Caco-2 (cell line): ENCODE measurements at regions not wholly inside any gene's neighbourhood (a gene's known extent, or its start where the extent isn't known, plus 50 kb on each side); places are given as distances from the start of the nearest gene placed in this dataset.

ENCODE experiments used
- BruUV-seq: library from RNA; stranded (reverse); fragments of 400-500 nt; replicated peaks from 2 replicates; lab custom pipeline; 2021; lab: Mats Ljungman, UMichigan
- CTCF ChIA-PET: fragments of 300-600 bp; sonication (Branson Sonifier 250); formaldehyde crosslinking; loops from one replicate; lab custom pipeline; 2022; ENCODE audit warnings: antibody characterized with exemption; lab: Charles Lee
- POLR2A ChIA-PET: fragments of 300-600 bp; sonication (Branson Sonifier 250); formaldehyde crosslinking; loops from one replicate; lab custom pipeline; 2022; ENCODE audit warnings: antibody characterized with exemption; lab: Charles Lee
- DNase-seq, 2 experiments: peaks; one replicate each; pipeline versions ENCODE4 v3.0.0 to v3.0.0-alpha.2; 2020 to 2022
- H3K27me3 ChIP-seq: replicated peaks from 2 replicates; pipeline ENCODE4 v1.6.0; 2011; ENCODE audit warnings: low read length; ENCODE audit not compliant: control insufficient read depth, insufficient read depth
- H3K36me3 ChIP-seq: 2 replicates; pipeline ENCODE4 v1.5.1; 2011; ENCODE audit warnings: low read length; ENCODE audit not compliant: control insufficient read depth, insufficient read depth
- H3K4me1 ChIP-seq: fragments of 250-450 bp; sonication (Bioruptor Pico); 2 replicates; pipeline ENCODE4 v1.5.1; 2020; ENCODE audit warnings: mild to moderate bottlenecking
- H3K4me3 ChIP-seq: 2 replicates; pipeline ENCODE4 v1.5.1; 2011; ENCODE audit warnings: low read depth, mild to moderate bottlenecking, control low read depth, low read length
- H3K9me3 ChIP-seq: fragments of 250-450 bp; sonication (Bioruptor Pico); 2 replicates; pipeline ENCODE4 v1.5.1; 2020; ENCODE audit warnings: mild to moderate bottlenecking, moderate library complexity
- H3K27ac Mint-ChIP-seq: one replicate; pipeline ENCODE4 v1.8.0; 2022; ENCODE audit warnings: mixed read lengths; ENCODE audit not compliant: unreplicated experiment
- H3K27me3 Mint-ChIP-seq: one replicate; pipeline ENCODE4 v1.8.0; 2022; ENCODE audit warnings: mixed read lengths; ENCODE audit not compliant: insufficient read depth, unreplicated experiment
- H3K36me3 Mint-ChIP-seq: one replicate; pipeline ENCODE4 v1.8.0; 2022; ENCODE audit warnings: mild to moderate bottlenecking, mixed read lengths; ENCODE audit not compliant: insufficient read depth, unreplicated experiment
- H3K4me1 Mint-ChIP-seq: one replicate; pipeline ENCODE4 v1.8.0; 2022; ENCODE audit warnings: low read depth, mixed read lengths; ENCODE audit not compliant: unreplicated experiment
- H3K4me3 Mint-ChIP-seq: one replicate; pipeline ENCODE4 v1.8.0; 2022; ENCODE audit warnings: mild to moderate bottlenecking, moderate library complexity, mixed read lengths; ENCODE audit not compliant: unreplicated experiment
- H3K9me3 Mint-ChIP-seq: one replicate; pipeline ENCODE4 v1.8.0; 2022; ENCODE audit warnings: mixed read lengths; ENCODE audit not compliant: unreplicated experiment
- intact Hi-C: fragments of 100-400 bp; cut with micrococcal nuclease; formaldehyde crosslinking; loops from one replicate; pipeline ENCODE4 v1.10.0; 2022; ENCODE audit not compliant: unreplicated experiment
- TF ChIP-seq, protein P1 (sequence below), 2 experiments: fragments of 200-600 bp in 1 of 2; IDR thresholded peaks; 1 replicate in 1 of 2; 2 replicates in 1 of 2; pipeline versions ENCODE4 v1.5.1 to v1.8.0; 2011 to 2022; ENCODE audit warnings: antibody characterized with exemption in 1 of 2, control low read depth in 1 of 2, inconsistent platforms in 1 of 2, low read depth in 1 of 2, low read length in 1 of 2, mild to moderate bottlenecking in 1 of 2, moderate library complexity in 1 of 2; ENCODE audit not compliant: insufficient read depth in 1 of 2, severe bottlenecking in 1 of 2, unreplicated experiment in 1 of 2

DNA sequence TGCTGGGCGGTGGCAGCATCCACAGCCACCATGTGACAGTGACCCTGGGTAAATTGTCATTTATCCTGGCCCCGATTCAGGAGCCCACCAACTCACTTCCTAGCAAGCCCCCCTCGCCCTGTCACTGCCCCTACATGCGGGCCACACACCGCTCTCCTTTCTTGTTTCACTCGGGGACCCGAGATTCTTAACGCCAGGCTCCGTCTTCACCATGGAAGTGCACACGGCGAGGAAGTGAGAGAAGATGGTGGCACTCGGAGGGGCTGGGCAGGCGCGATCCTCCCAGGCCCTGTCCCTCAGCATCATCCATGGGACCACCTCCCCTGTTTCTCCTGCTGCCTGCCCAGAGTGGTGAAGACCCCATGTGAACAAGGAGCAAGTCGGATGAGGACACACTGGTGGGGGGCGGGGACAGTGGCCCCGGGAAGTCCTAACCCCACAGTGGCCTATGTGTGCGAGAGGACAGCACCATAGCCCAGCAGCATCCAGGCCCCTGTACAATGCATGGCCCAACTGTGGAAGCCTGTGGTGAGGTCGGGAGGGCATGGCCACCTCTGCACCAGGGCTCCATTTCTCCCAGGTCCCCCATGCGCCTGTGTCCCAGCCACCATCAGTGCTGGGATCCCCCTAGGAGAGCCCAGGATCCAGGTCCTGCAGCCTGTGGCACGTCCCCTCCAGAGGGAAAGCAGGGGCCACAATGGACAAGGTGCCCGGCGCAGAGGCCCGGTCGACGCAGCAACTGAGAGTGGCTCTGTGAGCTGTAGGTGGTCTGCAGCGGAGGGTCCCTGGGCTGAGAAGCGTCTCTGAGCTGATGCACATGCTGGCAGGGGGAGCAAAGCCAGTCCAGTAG, 262.8 kb downstream of the BRD1 start:
- H3K27me3 ChIP-seq: no peaks in the 10 kb centered on the region
- Mint-ChIP-seq H3K36me3 (no peaks in the 10 kb centered on the region), H3K4me1 (no peaks in the 10 kb centered on the region), H3K27me3 (peaks cover 8% of the 10 kb centered on the region), H3K27ac (no peak overlapping the region), H3K9me3 (no peaks in the 10 kb centered on the region), H3K4me3 (no peak overlapping the region)
- H3K36me3 ChIP-seq: no peaks in the 10 kb centered on the region
- BruUV-seq: no TSS peak
- ChIA-PET CTCF (no interaction called here), POLR2A (no interaction called here)
- intact Hi-C loops: no loop called here
- peak in 1 of 2 experiments; percentile 7 for DNase-seq
- no peaks in the 10 kb centered on the region for H3K4me1 ChIP-seq
- H3K9me3 ChIP-seq: no peaks in the 10 kb centered on the region
- TF ChIP-seq, protein P1, sequence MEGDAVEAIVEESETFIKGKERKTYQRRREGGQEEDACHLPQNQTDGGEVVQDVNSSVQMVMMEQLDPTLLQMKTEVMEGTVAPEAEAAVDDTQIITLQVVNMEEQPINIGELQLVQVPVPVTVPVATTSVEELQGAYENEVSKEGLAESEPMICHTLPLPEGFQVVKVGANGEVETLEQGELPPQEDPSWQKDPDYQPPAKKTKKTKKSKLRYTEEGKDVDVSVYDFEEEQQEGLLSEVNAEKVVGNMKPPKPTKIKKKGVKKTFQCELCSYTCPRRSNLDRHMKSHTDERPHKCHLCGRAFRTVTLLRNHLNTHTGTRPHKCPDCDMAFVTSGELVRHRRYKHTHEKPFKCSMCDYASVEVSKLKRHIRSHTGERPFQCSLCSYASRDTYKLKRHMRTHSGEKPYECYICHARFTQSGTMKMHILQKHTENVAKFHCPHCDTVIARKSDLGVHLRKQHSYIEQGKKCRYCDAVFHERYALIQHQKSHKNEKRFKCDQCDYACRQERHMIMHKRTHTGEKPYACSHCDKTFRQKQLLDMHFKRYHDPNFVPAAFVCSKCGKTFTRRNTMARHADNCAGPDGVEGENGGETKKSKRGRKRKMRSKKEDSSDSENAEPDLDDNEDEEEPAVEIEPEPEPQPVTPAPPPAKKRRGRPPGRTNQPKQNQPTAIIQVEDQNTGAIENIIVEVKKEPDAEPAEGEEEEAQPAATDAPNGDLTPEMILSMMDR (IDR thresholded peaks at IDR 0.05; ENCODE audit: insufficient read depth in 1 of 2, low read depth in 1 of 2, low read length in 1 of 2, severe bottlenecking in 1 of 2, unreplicated experiment in 1 of 2): no peak
- no peak overlapping the region for H3K4me3 ChIP-seq

DNA sequence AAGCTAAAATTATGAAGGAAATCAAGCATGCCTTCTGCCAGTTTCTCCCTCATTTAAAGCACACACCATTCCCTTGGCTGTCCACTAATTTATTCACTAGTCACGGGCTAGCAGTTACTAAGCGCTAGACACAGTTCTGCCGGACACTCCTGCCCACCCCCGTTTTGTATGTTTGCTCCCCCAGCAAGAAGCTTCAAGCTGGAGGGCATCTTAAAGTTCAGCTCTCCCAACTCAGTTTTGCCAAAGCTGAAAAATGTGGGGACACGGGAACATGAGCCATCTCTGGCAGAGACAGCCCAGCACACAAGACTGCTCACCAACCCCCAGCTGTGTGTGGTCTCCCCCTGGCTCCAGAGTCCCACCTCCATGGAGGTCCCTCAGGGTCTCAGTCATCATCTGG, 263.6 kb downstream of the BRD1 start:
- ChIA-PET CTCF (no interaction called here), POLR2A (no interaction called here)
- intact Hi-C loops: no loop called here
- no peaks in the 10 kb centered on the region for H3K36me3 ChIP-seq
- Mint-ChIP-seq H3K27ac (no peak overlapping the region), H3K36me3 (no peaks in the 10 kb centered on the region), H3K4me3 (no peak overlapping the region), H3K9me3 (no peaks in the 10 kb centered on the region), H3K4me1 (no peaks in the 10 kb centered on the region), H3K27me3 (peaks cover 8% of the 10 kb centered on the region)
- no peaks in the 10 kb centered on the region for H3K27me3 ChIP-seq
- no peak overlapping the region for H3K4me3 ChIP-seq
- peak in 1 of 2 experiments; percentile 3 for DNase-seq
- H3K4me1 ChIP-seq: no peaks in the 10 kb centered on the region
- no peaks in the 10 kb centered on the region for H3K9me3 ChIP-seq
- TF ChIP-seq, protein P1 (IDR thresholded peaks at IDR 0.05; ENCODE audit: insufficient read depth in 1 of 2, low read depth in 1 of 2, low read length in 1 of 2, severe bottlenecking in 1 of 2, unreplicated experiment in 1 of 2): no peak
- no TSS peak for BruUV-seq

GRCh38 chr22:49562685-49563249, 264.9 kb downstream of the BRD1 start:
- Mint-ChIP-seq H3K36me3 (no peaks in the 10 kb centered on the region), H3K4me3 (no peak overlapping the region), H3K4me1 (no peaks in the 10 kb centered on the region), H3K27me3 (peaks cover 3% of the 10 kb centered on the region), H3K27ac (no peak overlapping the region), H3K9me3 (no peaks in the 10 kb centered on the region)
- H3K36me3 ChIP-seq: no peaks in the 10 kb centered on the region
- no peak overlapping the region for H3K4me3 ChIP-seq
- DNase-seq: no peak
- BruUV-seq: no TSS peak
- POLR2A ChIA-PET: no interaction called here
- TF ChIP-seq, protein P1 (IDR thresholded peaks at IDR 0.05; ENCODE audit: insufficient read depth in 1 of 2, low read depth in 1 of 2, low read length in 1 of 2, severe bottlenecking in 1 of 2, unreplicated experiment in 1 of 2): no peak
- CTCF ChIA-PET: interaction anchor here (0.6 kb wide), 1 partner anchor 256 kb away, joined by 5 read pairs; no protein-coding TSS in a partner anchor
- intact Hi-C loops: no loop called here
- H3K4me1 ChIP-seq: no peaks in the 10 kb centered on the region
- no peaks in the 10 kb centered on the region for H3K27me3 ChIP-seq
- H3K9me3 ChIP-seq: no peaks in the 10 kb centered on the region
